ENCODE measurements at regions not wholly inside any gene's neighbourhood (a gene's known extent, or its start where the extent isn't known, plus 50 kb on each side); places are given as distances from the start of the nearest gene placed in this dataset.
A peak's percentile ranks its signal among the peaks of the same experiment; 100 is the strongest.
"Not testable (repeated sequence)": the region's sequence is repeated elsewhere in the genome, so short reads cannot be mapped to it uniquely, and the experiment has no call there.

GRCh38 chr6:134421501-134421900 is 103.6 kb upstream of the SGK1 start:
- peak; percentile 66 for DNase-seq

GRCh38 chr6:134420614-134421181 is 102.8 kb upstream of the SGK1 start:
- peak; percentile 87 for DNase-seq

GRCh38 chr6:134419716-134420115 is 101.8 kb upstream of the SGK1 start:
- peak; percentile 37 for DNase-seq

- DNase-seq, result peak; percentile 96
These were observed 98.7 kb upstream of the SGK1 start for GRCh38 chr6:134416418-134417154.

- DNase-seq, result no peak
These were observed 97.7 kb upstream of the SGK1 start for GRCh38 chr6:134415656-134416055.

- no peak for DNase-seq
These were observed 97.3 kb upstream of the SGK1 start for GRCh38 chr6:134415194-134415593.

GRCh38 chr6:134414793-134415192 is 96.9 kb upstream of the SGK1 start:
- no peak for DNase-seq

GRCh38 chr6:134413241-134413643 is 95.3 kb upstream of the SGK1 start:
- no peak for DNase-seq

GRCh38 chr6:134410541-134410940 is 92.6 kb upstream of the SGK1 start:
- no peak for DNase-seq

- no peak for DNase-seq
These were observed 89.9 kb upstream of the SGK1 start for GRCh38 chr6:134407791-134408190.

GRCh38 chr6:134406311-134406710 is 88.4 kb upstream of the SGK1 start:
- DNase-seq, result no peak

- DNase-seq, result no peak
These were observed 87.6 kb upstream of the SGK1 start for GRCh38 chr6:134405386-134406087.

GRCh38 chr6:134403312-134403711 is 85.4 kb upstream of the SGK1 start:
- DNase-seq, result not testable (repeated sequence)

- DNase-seq, result no peak
These were observed 84.6 kb upstream of the SGK1 start for GRCh38 chr6:134402372-134402984.

GRCh38 chr6:134400941-134401340 is 83.0 kb upstream of the SGK1 start:
- DNase-seq, result no peak

GRCh38 chr6:134398453-134398852 is 80.5 kb upstream of the SGK1 start:
- peak; percentile 13 for DNase-seq

- DNase-seq, result no peak
These were observed 79.8 kb upstream of the SGK1 start for GRCh38 chr6:134397676-134398075.

- no peak for DNase-seq
These were observed 77.0 kb upstream of the SGK1 start for GRCh38 chr6:134394905-134395304.

GRCh38 chr6:134394208-134394607 is 76.3 kb upstream of the SGK1 start:
- no peak for DNase-seq

- DNase-seq, result no peak
These were observed 73.3 kb upstream of the SGK1 start for GRCh38 chr6:134391205-134391604.

GRCh38 chr6:134389658-134390057 is 71.7 kb upstream of the SGK1 start:
- DNase-seq, result no peak

- no peak for DNase-seq
These were observed 71.2 kb upstream of the SGK1 start for GRCh38 chr6:134389129-134389528.

GRCh38 chr6:134386482-134386881 is 68.6 kb upstream of the SGK1 start:
- not testable (repeated sequence) for DNase-seq

- DNase-seq, result no peak
These were observed 64.0 kb upstream of the SGK1 start for GRCh38 chr6:134381959-134382358.

All from fibroblast of skin of right quadriceps (primary cell).